Caco-2 (cell line): ENCODE measurements at regions not wholly inside any gene's neighbourhood (a gene's known extent, or its start where the extent isn't known, plus 50 kb on each side); places are given as distances from the start of the nearest gene placed in this dataset.

Experiments used
- BruUV-seq: library from RNA; stranded (reverse); fragments of 400-500 nt; replicated peaks from 2 replicates; lab custom pipeline; 2021; lab: Mats Ljungman, UMichigan
- CTCF ChIA-PET: fragments of 300-600 bp; sonication (Branson Sonifier 250); formaldehyde crosslinking; loops from one replicate; lab custom pipeline; 2022; ENCODE audit warnings: antibody characterized with exemption; lab: Charles Lee
- POLR2A ChIA-PET: fragments of 300-600 bp; sonication (Branson Sonifier 250); formaldehyde crosslinking; loops from one replicate; lab custom pipeline; 2022; ENCODE audit warnings: antibody characterized with exemption; lab: Charles Lee
- DNase-seq, 2 experiments: peaks; one replicate each; pipeline versions ENCODE4 v3.0.0 to v3.0.0-alpha.2; 2020 to 2022
- H3K27me3 ChIP-seq: replicated peaks from 2 replicates; pipeline ENCODE4 v1.6.0; 2011; ENCODE audit warnings: low read length; ENCODE audit not compliant: control insufficient read depth, insufficient read depth
- H3K36me3 ChIP-seq: 2 replicates; pipeline ENCODE4 v1.5.1; 2011; ENCODE audit warnings: low read length; ENCODE audit not compliant: control insufficient read depth, insufficient read depth
- H3K4me1 ChIP-seq: fragments of 250-450 bp; sonication (Bioruptor Pico); 2 replicates; pipeline ENCODE4 v1.5.1; 2020; ENCODE audit warnings: mild to moderate bottlenecking
- H3K4me3 ChIP-seq: 2 replicates; pipeline ENCODE4 v1.5.1; 2011; ENCODE audit warnings: low read depth, mild to moderate bottlenecking, control low read depth, low read length
- H3K9me3 ChIP-seq: fragments of 250-450 bp; sonication (Bioruptor Pico); 2 replicates; pipeline ENCODE4 v1.5.1; 2020; ENCODE audit warnings: mild to moderate bottlenecking, moderate library complexity
- H3K27ac Mint-ChIP-seq: one replicate; pipeline ENCODE4 v1.8.0; 2022; ENCODE audit warnings: mixed read lengths; ENCODE audit not compliant: unreplicated experiment
- H3K27me3 Mint-ChIP-seq: one replicate; pipeline ENCODE4 v1.8.0; 2022; ENCODE audit warnings: mixed read lengths; ENCODE audit not compliant: insufficient read depth, unreplicated experiment
- H3K36me3 Mint-ChIP-seq: one replicate; pipeline ENCODE4 v1.8.0; 2022; ENCODE audit warnings: mild to moderate bottlenecking, mixed read lengths; ENCODE audit not compliant: insufficient read depth, unreplicated experiment
- H3K4me1 Mint-ChIP-seq: one replicate; pipeline ENCODE4 v1.8.0; 2022; ENCODE audit warnings: low read depth, mixed read lengths; ENCODE audit not compliant: unreplicated experiment
- H3K4me3 Mint-ChIP-seq: one replicate; pipeline ENCODE4 v1.8.0; 2022; ENCODE audit warnings: mild to moderate bottlenecking, moderate library complexity, mixed read lengths; ENCODE audit not compliant: unreplicated experiment
- H3K9me3 Mint-ChIP-seq: one replicate; pipeline ENCODE4 v1.8.0; 2022; ENCODE audit warnings: mixed read lengths; ENCODE audit not compliant: unreplicated experiment
- CTCF ChIP-seq, 2 experiments: fragments of 200-600 bp in 1 of 2; IDR thresholded peaks; 1 replicate in 1 of 2; 2 replicates in 1 of 2; pipeline versions ENCODE4 v1.5.1 to v1.8.0; 2011 to 2022; ENCODE audit warnings: antibody characterized with exemption in 1 of 2, control low read depth in 1 of 2, inconsistent platforms in 1 of 2, low read depth in 1 of 2, low read length in 1 of 2, mild to moderate bottlenecking in 1 of 2, moderate library complexity in 1 of 2; ENCODE audit not compliant: insufficient read depth in 1 of 2, severe bottlenecking in 1 of 2, unreplicated experiment in 1 of 2
- intact Hi-C: fragments of 100-400 bp; cut with micrococcal nuclease; formaldehyde crosslinking; loops from one replicate; pipeline ENCODE4 v1.10.0; 2022; ENCODE audit not compliant: unreplicated experiment

- intact Hi-C loops = no loop called here
- Mint-ChIP-seq H3K9me3 (peaks cover 23% of the 10 kb centered on the region), H3K27me3 (peaks cover 22% of the 10 kb centered on the region), H3K4me1 (no peaks in the 10 kb centered on the region), H3K4me3 (no peak overlapping the region), H3K27ac (no peak overlapping the region), H3K36me3 (no peaks in the 10 kb centered on the region)
- H3K4me1 ChIP-seq = no peaks in the 10 kb centered on the region
- no peak overlapping the region for H3K4me3 ChIP-seq
- no TSS peak for BruUV-seq
- H3K27me3 ChIP-seq = no peaks in the 10 kb centered on the region
- no peak for DNase-seq
- TF ChIP-seq CTCF (IDR thresholded peaks at IDR 0.05; ENCODE audit: insufficient read depth in 1 of 2, low read depth in 1 of 2, low read length in 1 of 2, severe bottlenecking in 1 of 2, unreplicated experiment in 1 of 2) = no peak
- POLR2A ChIA-PET = no interaction called here
- no peaks in the 10 kb centered on the region for H3K9me3 ChIP-seq
- CTCF ChIA-PET = no interaction called here
- H3K36me3 ChIP-seq = no peaks in the 10 kb centered on the region
These were observed 172.4 kb upstream of the MKI67 start for GRCh38 chr10:128298587-128298986.

- Histone ChIP-seq H3K36me3 (no peaks in the 10 kb centered on the region), H3K4me1 (no peaks in the 10 kb centered on the region), H3K27me3 (no peaks in the 10 kb centered on the region), H3K9me3 (no peaks in the 10 kb centered on the region), H3K4me3 (no peak overlapping the region)
- intact Hi-C loops = no loop called here
- Mint-ChIP-seq H3K36me3 (no peaks in the 10 kb centered on the region), H3K4me3 (no peak overlapping the region), H3K4me1 (no peaks in the 10 kb centered on the region), H3K27me3 (peaks cover 21% of the 10 kb centered on the region), H3K9me3 (peaks cover 23% of the 10 kb centered on the region), H3K27ac (no peak overlapping the region)
- no peak for DNase-seq
- CTCF ChIA-PET = no interaction called here
- no TSS peak for BruUV-seq
- POLR2A ChIA-PET = no interaction called here
- no peak for TF ChIP-seq CTCF (IDR thresholded peaks at IDR 0.05; ENCODE audit: insufficient read depth in 1 of 2, low read depth in 1 of 2, low read length in 1 of 2, severe bottlenecking in 1 of 2, unreplicated experiment in 1 of 2)
These were observed 174.1 kb upstream of the MKI67 start for GRCh38 chr10:128300290-128300824.

- Mint-ChIP-seq H3K27me3 (peaks cover 15% of the 10 kb centered on the region), H3K4me3 (no peak overlapping the region), H3K4me1 (no peaks in the 10 kb centered on the region), H3K36me3 (no peaks in the 10 kb centered on the region), H3K9me3 (peaks cover 23% of the 10 kb centered on the region), H3K27ac (no peak overlapping the region)
- ChIA-PET POLR2A (no interaction called here), CTCF (no interaction called here)
- Histone ChIP-seq H3K4me3 (no peak overlapping the region), H3K4me1 (no peaks in the 10 kb centered on the region), H3K27me3 (no peaks in the 10 kb centered on the region), H3K36me3 (no peaks in the 10 kb centered on the region), H3K9me3 (no peaks in the 10 kb centered on the region)
- no TSS peak for BruUV-seq
- intact Hi-C loops = no loop called here
- no peak for TF ChIP-seq CTCF (IDR thresholded peaks at IDR 0.05; ENCODE audit: insufficient read depth in 1 of 2, low read depth in 1 of 2, low read length in 1 of 2, severe bottlenecking in 1 of 2, unreplicated experiment in 1 of 2)
- no peak for DNase-seq
These were observed 174.8 kb upstream of the MKI67 start for GRCh38 chr10:128301051-128301450.
